ENCODE measurements at regions not wholly inside any gene's neighbourhood (a gene's known extent, or its start where the extent isn't known, plus 50 kb on each side); places are given as distances from the start of the nearest gene placed in this dataset.
"Not testable (repeated sequence)": the region's sequence is repeated elsewhere in the genome, so short reads cannot be mapped to it uniquely, and the experiment has no call there.

DNA sequence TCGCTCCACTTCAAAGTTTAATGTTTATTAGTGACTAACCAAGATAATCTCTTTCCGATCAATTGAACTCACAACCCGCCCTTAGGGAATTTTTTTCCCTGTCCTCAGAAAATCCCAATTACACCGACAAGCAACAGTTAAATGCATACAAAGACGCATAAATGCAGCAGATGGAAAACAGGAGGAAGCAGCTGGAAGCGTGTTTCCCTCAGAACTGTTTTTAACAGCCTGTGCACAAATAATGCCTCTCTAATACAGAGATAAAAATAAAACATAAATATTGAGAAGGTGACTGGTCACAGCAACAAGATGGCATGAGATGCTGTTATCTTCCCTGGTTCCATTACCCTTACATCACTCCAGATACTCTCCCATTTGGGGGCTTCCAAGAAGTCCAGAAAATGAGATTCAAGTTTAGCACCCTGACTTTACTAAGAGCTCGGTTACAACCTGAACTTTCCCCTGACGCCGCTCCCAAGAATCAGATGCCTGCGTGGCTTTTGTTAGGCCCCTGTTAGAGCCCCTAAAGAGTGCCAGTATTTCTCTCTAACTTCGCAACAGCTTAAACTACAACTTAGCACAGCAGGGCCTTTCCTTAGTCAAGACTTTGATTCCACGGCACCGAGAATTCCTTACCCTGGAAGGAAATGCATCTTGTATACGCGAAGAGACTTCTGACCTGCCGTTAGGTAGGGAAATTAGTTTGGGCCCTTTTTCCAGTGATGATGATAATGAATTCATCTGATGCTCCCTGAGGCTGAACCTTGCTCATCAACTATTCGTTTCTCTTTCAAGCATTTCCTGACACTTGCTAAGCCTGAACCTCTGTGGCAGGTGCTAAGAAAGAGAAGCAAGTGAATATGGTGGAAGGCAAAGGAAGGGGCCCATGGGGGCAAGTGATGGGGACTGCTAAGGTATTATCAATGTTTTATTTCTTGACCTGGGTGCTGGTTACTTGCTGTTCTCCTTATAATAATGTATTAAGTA lies 137.7 kb upstream of the SMYD2 start:
- DNase-seq = no peak

- not testable (repeated sequence) for DNase-seq
Measured at GRCh38 chr1:214144521-214144920, 136.4 kb upstream of the SMYD2 start.

DNA sequence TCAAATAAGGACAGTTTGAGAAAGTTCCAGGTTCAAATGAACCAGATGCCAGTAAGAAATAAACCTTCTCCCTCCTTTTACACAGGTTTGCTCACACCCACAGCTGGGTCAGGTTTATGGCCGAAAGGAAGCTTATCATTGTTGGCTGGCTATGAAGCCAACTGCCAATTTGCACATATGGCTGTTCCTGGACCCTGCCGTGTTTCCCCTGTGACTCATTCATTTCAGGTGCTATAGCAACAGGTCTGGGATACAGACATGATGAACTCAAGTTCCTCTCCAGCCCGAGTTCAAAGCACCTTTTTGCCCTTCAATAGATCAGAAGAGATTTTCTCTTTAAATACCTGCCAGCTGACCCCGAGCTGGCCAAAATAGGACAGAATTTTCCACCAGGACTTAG lies 134.4 kb upstream of the SMYD2 start:
- DNase-seq = no peak

DNA sequence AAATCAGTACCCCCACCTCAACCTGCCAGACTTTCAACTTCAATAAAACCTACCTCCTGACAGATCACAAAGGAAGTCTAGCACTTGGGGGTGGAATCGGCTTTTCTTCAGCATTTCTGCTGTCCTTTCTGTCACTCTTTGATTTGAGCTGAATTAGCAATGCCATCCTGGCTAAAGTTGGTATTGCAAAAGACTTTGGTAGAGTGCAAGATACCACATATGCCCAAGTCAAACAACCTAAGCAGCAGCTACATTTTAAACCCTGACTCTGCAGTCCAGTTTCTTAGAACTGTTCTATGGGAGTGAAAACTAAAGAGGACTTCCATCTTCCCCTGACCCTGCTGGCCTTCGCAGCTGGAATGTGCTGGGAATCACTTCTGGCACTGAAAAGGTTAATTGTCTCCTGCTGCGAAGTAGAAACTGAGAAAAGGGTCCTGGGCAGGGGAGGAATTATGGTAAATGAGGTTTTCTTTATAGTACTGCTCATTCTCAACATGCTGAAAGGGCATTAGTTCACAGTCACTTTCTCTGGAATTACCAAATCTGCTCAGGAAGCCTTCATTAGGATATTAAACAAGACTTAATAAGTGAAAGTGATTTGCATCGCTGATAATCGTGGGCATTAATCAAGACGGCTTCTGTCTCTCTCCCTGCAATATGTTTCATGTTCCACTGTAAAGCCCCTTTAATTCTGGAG lies 126.2 kb upstream of the SMYD2 start:
- DNase-seq = no peak

DNA sequence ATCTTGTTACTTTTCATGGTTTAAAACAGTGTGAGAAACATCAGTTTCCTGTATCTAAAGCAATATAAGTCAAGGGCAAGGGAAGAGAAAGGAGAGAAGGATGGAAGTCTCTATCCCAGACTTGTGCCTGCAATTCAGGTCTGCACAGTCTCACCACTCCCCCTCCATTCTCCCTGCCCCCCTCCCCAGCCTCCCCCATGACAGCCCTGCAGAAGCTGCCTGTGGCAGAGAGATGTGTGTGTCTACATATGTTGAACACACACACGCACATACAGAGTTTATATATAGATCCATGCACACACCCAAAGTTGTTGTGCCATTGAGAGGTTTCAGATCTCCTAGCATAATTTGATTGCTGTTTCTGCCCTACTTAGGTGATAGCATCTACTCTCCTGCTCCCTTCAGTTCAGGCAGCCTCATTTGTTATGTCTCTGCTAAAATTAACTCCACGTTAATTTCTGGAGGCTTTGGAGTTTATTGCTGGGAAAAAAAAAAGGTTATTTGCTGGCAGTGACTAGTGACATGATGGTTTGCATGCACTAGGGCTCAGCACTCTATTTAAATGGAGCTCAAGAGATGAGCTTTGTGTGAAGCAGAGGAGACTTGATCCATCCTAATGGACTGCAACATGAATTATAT lies 124.9 kb upstream of the SMYD2 start:
- no peak for DNase-seq

- DNase-seq = no peak
Measured at GRCh38 chr1:214164173-214164572, 116.8 kb upstream of the SMYD2 start.

DNA sequence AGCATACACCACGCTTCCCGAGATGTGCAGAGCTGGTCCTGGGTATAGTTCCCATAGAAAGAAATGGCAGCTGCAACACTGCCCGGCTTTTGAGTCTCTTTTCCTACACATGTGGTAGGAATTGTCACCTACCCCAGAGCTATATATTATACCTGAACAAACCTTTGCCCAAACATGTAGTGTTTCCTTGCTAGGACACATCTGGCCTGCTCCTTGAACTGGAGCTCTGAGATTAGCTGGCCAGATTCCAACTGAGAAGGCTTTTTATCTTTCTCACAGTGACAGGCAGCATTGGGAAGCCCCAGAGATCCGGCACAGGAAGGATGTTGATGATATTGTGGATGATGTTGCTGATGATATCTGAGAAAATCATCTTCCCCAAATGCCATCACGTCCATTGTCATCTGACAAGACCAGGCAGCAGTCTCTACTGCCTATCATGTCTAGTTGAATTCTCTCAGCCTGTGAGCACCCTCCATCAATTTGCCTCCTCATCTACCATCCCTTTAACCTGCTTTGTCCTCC lies 115.0 kb upstream of the SMYD2 start:
- DNase-seq = no peak

GRCh38 chr1:214174508-214175199 lies 106.3 kb upstream of the SMYD2 start:
- no peak for DNase-seq

GRCh38 chr1:214178102-214178501 lies 102.9 kb upstream of the SMYD2 start:
- DNase-seq = no peak

DNA sequence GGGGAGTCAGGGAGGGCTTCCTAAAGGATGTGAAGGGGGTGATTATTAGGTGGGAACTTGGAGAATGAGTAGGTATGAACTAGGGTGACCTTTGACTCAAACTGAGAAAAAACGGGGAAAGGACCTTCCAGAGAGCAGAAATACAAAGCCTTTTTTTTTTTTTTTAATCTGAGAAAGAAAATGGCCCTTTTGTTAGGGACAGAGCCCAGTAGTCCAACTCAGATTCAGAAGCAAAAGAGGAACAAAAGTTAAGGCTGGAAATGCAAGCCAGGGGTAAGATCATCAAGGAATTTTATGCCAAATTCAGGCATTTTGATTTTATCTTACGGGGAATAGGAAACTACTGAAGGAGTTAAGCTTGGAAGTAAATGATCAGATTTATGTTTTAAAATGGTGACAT lies 96.0 kb upstream of the SMYD2 start:
- no peak for DNase-seq

DNA sequence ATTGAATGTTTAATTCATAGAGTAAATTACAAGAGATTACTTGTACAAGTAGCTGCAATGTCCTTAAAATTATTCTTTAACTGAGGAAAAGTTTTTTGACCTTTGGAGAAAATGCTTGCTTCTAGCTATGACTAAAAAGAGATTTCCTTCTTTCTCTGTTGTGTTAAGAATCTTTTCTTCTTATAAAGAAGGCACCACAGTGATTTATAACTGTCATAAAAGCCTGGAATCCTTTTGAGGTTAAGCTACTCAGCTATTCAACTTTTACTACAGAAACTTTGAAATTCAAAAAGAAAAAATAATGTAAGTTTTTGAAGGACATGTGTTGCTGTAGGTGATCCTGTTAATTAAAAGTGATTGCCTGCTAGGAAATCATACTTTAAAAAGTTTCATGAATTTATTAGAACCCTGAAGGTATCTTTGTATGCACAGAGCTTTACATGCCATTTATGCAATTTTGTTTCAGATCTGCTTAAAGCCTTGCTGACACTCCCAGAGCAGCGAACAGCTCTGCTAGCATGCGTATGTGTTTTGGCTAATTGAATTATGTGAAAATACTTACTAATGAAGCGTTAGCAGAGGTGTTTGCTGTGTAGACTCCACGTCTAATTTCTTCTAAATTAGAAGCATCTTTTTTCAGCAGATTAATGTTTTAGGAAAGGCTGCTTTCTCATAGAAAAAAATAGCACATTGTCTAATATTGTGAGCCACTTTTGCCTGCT lies 94.7 kb upstream of the SMYD2 start:
- no peak for DNase-seq

GRCh38 chr1:214187121-214187900 lies 93.6 kb upstream of the SMYD2 start:
- DNase-seq = no peak

GRCh38 chr1:214187933-214188332 lies 93.0 kb upstream of the SMYD2 start:
- DNase-seq = no peak

DNA sequence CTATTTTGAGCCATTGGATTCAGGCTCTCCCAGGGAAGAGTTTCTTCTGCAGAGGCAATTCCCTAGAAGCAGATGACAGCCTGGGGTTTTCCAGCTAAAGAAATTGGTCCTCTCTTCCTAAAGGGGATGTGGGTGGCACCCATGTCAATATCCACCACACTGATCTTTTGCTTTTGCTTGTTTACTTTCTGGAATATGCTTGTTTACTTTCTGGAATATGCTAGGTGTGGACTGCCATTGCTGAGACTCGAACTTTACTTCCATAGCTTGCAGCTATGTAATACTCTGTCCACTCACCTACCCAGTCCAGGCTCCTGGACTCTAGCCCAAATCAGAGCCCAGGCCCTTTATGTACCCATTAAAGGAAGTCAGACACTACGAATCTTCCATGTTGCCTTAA lies 92.1 kb upstream of the SMYD2 start:
- no peak for DNase-seq

DNA sequence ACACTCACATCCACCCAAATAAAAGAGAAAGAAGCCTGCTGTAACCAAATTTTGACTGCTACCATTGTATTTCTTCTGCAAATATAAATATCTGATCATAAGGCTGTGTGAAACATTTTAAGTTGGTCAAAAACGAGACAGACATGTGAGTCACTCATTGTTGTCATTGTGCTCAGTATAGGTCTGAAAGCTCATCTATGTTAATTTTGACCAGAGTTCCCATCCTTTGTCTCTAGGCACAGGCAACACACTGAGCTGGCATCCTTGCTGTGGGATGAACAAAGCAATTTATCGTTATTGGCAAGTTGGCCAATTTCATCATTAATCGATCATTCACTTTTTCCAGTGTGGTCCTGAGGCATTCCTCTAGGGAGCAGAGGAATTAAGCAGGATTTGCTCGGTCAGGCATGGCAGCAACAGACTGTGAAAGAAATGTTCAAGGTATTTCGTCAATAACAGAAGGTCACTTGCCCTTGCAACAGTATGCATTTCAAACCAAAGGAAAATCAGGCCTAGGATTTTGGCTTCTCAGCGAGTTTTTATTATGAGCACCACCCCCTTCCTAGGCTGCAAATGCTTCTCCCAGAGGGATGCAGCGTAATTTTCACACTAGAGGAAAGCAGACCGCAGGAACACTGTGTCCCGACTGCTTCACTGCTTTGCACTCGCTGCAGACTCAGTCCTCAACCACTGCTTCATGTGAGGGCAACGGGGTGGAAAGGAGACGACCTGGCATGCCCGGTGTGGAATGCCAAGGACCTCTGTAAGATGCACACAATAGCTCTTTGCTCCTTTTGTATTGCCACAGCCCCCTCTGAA lies 87.9 kb upstream of the SMYD2 start:
- DNase-seq = no peak

DNA sequence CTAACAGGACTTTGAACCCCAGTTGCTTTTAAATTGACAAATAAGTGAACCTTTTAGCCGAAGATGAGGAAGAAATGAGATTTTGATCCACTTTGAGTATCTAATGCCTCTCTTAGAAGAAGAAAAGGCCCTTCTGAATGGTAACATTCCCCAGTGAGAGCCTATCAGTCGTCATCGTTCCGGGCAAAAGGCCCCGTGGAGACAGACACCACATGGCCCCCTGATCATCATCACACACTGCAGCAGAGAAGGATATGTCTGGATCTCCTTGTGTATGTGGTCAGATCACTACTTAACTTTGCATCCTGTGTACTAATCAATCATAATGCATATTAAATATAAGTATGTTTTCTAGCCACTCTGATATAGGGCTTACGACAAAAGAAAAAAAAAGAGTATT lies 87.3 kb upstream of the SMYD2 start:
- no peak for DNase-seq

- DNase-seq = peak; percentile 34 to 57
Measured at GRCh38 chr1:214198571-214198970, 82.4 kb upstream of the SMYD2 start.

GRCh38 chr1:214199585-214199984 lies 81.4 kb upstream of the SMYD2 start:
- no peak for DNase-seq

- DNase-seq = no peak
Measured at GRCh38 chr1:214202992-214203391, 78.0 kb upstream of the SMYD2 start.

- no peak for DNase-seq
Measured at GRCh38 chr1:214205053-214205452, 75.9 kb upstream of the SMYD2 start.

Measured in inflammatory macrophage (primary cell).